H9 (cell line): ENCODE measurements at regions not wholly inside any gene's neighbourhood (a gene's known extent, or its start where the extent isn't known, plus 50 kb on each side); places are given as distances from the start of the nearest gene placed in this dataset.

Experiments
- DNase-seq: peaks from one replicate; pipeline ENCODE4 v3.0.0-alpha.2; 2017
- H2AFZ ChIP-seq: one replicate; pipeline ENCODE4 v1.6.1; 2013; ENCODE audit warnings: mild to moderate bottlenecking, low read length, control low read depth, moderate library complexity
- H2AK5ac ChIP-seq: 2 replicates; pipeline ENCODE4 v1.6.1; 2013; ENCODE audit warnings: low read length, control low read depth, mixed read lengths; ENCODE audit not compliant: insufficient read length
- H2BK120ac ChIP-seq: one replicate; pipeline ENCODE4 v1.6.1; 2013; ENCODE audit warnings: low read depth, mild to moderate bottlenecking, low read length, control low read depth, inconsistent platforms; ENCODE audit not compliant: poor library complexity, severe bottlenecking
- H2BK12ac ChIP-seq: 2 replicates; pipeline ENCODE4 v1.6.1; 2013; ENCODE audit warnings: low read length, control low read depth, mixed read lengths, low read depth; ENCODE audit not compliant: insufficient read length
- H2BK15ac ChIP-seq: 2 replicates; pipeline ENCODE4 v1.6.1; 2013; ENCODE audit warnings: low read depth, low read length, control low read depth
- H2BK20ac ChIP-seq: one replicate; pipeline ENCODE4 v1.6.1; 2013; ENCODE audit warnings: low read depth, mild to moderate bottlenecking, low read length, control low read depth, inconsistent platforms; ENCODE audit not compliant: poor library complexity, severe bottlenecking
- H2BK5ac ChIP-seq: 2 replicates; pipeline ENCODE4 v1.6.1; 2013; ENCODE audit warnings: low read length, control low read depth, mixed read lengths; ENCODE audit not compliant: insufficient read length
- H3K14ac ChIP-seq: 2 replicates; pipeline ENCODE4 v1.6.1; 2013; ENCODE audit warnings: low read length, control low read depth; ENCODE audit not compliant: insufficient read depth
- H3K18ac ChIP-seq: 2 replicates; pipeline ENCODE4 v1.6.1; 2013; ENCODE audit warnings: low read depth, mild to moderate bottlenecking, mixed read lengths, low read length, control low read depth; ENCODE audit not compliant: insufficient read length
- H3K23ac ChIP-seq: 2 replicates; pipeline ENCODE4 v1.6.1; 2013; ENCODE audit warnings: low read length, control low read depth, mixed read lengths, low read depth; ENCODE audit not compliant: insufficient read length
- H3K23me2 ChIP-seq: 2 replicates; pipeline ENCODE4 v1.6.1; 2013; ENCODE audit warnings: low read depth, mild to moderate bottlenecking, mixed read lengths, low read length, control low read depth; ENCODE audit not compliant: insufficient read length, poor library complexity, severe bottlenecking
- H3K27ac ChIP-seq: 2 replicates; pipeline ENCODE4 v1.5.1; 2013; ENCODE audit warnings: low read length, control low read depth, mixed read lengths, low read depth; ENCODE audit not compliant: insufficient read length
- H3K27me3 ChIP-seq: 2 replicates; pipeline ENCODE4 v1.6.1; 2013; ENCODE audit warnings: low read length, control low read depth, inconsistent platforms; ENCODE audit not compliant: insufficient read depth
- H3K4ac ChIP-seq: 2 replicates; pipeline ENCODE4 v1.6.1; 2013; ENCODE audit warnings: low read depth, mild to moderate bottlenecking, control low read depth, inconsistent platforms, low read length, moderate library complexity
- H3K4me1 ChIP-seq: 2 replicates; pipeline ENCODE4 v1.6.1; 2013; ENCODE audit warnings: low read length, control low read depth, inconsistent platforms; ENCODE audit not compliant: insufficient read depth
- H3K4me2 ChIP-seq: 2 replicates; pipeline ENCODE4 v1.6.1; 2013; ENCODE audit warnings: low read length, control low read depth, mixed read lengths; ENCODE audit not compliant: insufficient read length, insufficient read depth
- H3K56ac ChIP-seq: 2 replicates; pipeline ENCODE4 v1.6.1; 2013; ENCODE audit warnings: low read depth, mild to moderate bottlenecking, mixed read lengths, low read length, control low read depth; ENCODE audit not compliant: insufficient read length
- H3K79me1 ChIP-seq: 2 replicates; pipeline ENCODE4 v1.6.1; 2013; ENCODE audit warnings: low read depth, mild to moderate bottlenecking, moderate library complexity, low read length, control low read depth, inconsistent platforms; ENCODE audit not compliant: insufficient read depth, poor library complexity, severe bottlenecking
- H3K79me2 ChIP-seq: 2 replicates; pipeline ENCODE4 v1.6.1; 2013; ENCODE audit warnings: low read length, control low read depth, inconsistent platforms; ENCODE audit not compliant: insufficient read depth
- H3K9ac ChIP-seq: 2 replicates; pipeline ENCODE4 v1.6.1; 2013; ENCODE audit warnings: low read length, control low read depth, mixed read lengths; ENCODE audit not compliant: insufficient read length; ENCODE audit errors: extremely low read depth
- H3K9me3 ChIP-seq: one replicate; pipeline ENCODE4 v1.6.1; 2013; ENCODE audit warnings: low read depth, low read length, inconsistent platforms; ENCODE audit not compliant: control insufficient read depth
- H3T11ph ChIP-seq: one replicate; pipeline ENCODE4 v1.6.1; 2013; ENCODE audit warnings: mild to moderate bottlenecking, low read length, control low read depth, inconsistent platforms
- H4K20me1 ChIP-seq: one replicate; pipeline ENCODE4 v1.6.1; 2013; ENCODE audit not compliant: control insufficient read depth, insufficient read length, insufficient read depth
- H4K5ac ChIP-seq: 2 replicates; pipeline ENCODE4 v1.6.1; 2013; ENCODE audit warnings: low read depth, mild to moderate bottlenecking, mixed read lengths, low read length, control low read depth; ENCODE audit not compliant: insufficient read length
- H4K8ac ChIP-seq: replicated peaks from 2 replicates; pipeline ENCODE4 v1.6.1; 2013; ENCODE audit warnings: low read length, control low read depth, mixed read lengths, low read depth; ENCODE audit not compliant: insufficient read length
- H4K91ac ChIP-seq: 2 replicates; pipeline ENCODE4 v1.6.1; 2013; ENCODE audit warnings: low read depth, mild to moderate bottlenecking, moderate library complexity, mixed read lengths, low read length, control low read depth; ENCODE audit not compliant: insufficient read length
- H3K27ac Mint-ChIP-seq, 3 experiments: 2 replicates in 2 of 3; 3 replicates in 1 of 3; pipeline ENCODE4 v1.8.0; 2020 to 2021; ENCODE audit warnings: mixed read lengths in 3 of 3, mild to moderate bottlenecking in 1 of 3, moderate library complexity in 1 of 3
- H3K27me3 Mint-ChIP-seq: 2 replicates; pipeline ENCODE4 v1.8.0; 2021; ENCODE audit warnings: low read depth, mild to moderate bottlenecking, moderate library complexity, mixed read lengths
- H3K36me3 Mint-ChIP-seq, 3 experiments: 2 replicates in 2 of 3; 3 replicates in 1 of 3; pipeline ENCODE4 v1.8.0; 2020 to 2021; ENCODE audit warnings: low read depth in 3 of 3, mixed read lengths in 3 of 3; ENCODE audit not compliant: insufficient read depth in 1 of 3
- H3K4me1 Mint-ChIP-seq, 2 experiments: 2 replicates each; pipeline ENCODE4 v1.8.0; 2020; ENCODE audit warnings: mixed read lengths in 2 of 2
- H3K4me3 Mint-ChIP-seq, 2 experiments: 2 replicates in 1 of 2; 3 replicates in 1 of 2; pipeline ENCODE4 v1.8.0; 2020 to 2021; ENCODE audit warnings: mild to moderate bottlenecking in 2 of 2, mixed read lengths in 2 of 2, moderate library complexity in 1 of 2
- H3K9me3 Mint-ChIP-seq, 2 experiments: 2 replicates in 1 of 2; 3 replicates in 1 of 2; pipeline ENCODE4 v1.8.0; 2020; ENCODE audit warnings: mild to moderate bottlenecking in 2 of 2, mixed read lengths in 2 of 2, moderate library complexity in 1 of 2
- CTCF ChIP-seq: fragments of 200-600 bp; sonication (generic); conservative IDR thresholded peaks from 3 replicates; pipeline ENCODE4 v1.8.0; 2021; ENCODE audit warnings: antibody characterized with exemption, mild to moderate bottlenecking
- WGBS: extraction: QIAGEN DNeasy Blood & Tissue Kit; methylation state at CpG from one replicate; pipeline ENCODE4 v1.1.7; 2013; ENCODE audit warnings: missing lambda C conversion rate, low lambda C conversion rate, mixed read lengths; ENCODE audit not compliant: insufficient read length; ENCODE audit errors: extremely low coverage; 5-methylcytosine and 5-hydroxymethylcytosine counted together

GRCh38 chr13:105817498-105817897 is 718.0 kb downstream of the EFNB2 start:
- Histone ChIP-seq H2BK12ac (peak overlapping the region; percentile 39), H3K9me3 (no peaks in the 10 kb centered on the region), H2BK20ac (no peak overlapping the region), H3K9ac (no peak overlapping the region), H3K18ac (no peak overlapping the region), H3K23ac (no peak overlapping the region), H4K91ac (no peak overlapping the region), H4K8ac (no peak overlapping the region), H4K20me1 (no peaks in the 10 kb centered on the region), H3K4me2 (peak overlapping the region; percentile 19), H2AFZ (no peak overlapping the region), H3K79me1 (no peaks in the 10 kb centered on the region), H4K5ac (peak overlapping the region; percentile 6), H3K23me2 (no peaks in the 10 kb centered on the region), H3K14ac (no peak overlapping the region), H2BK5ac (no peak overlapping the region), H2BK15ac (no peak overlapping the region), H2AK5ac (no peak overlapping the region), H3K27ac (peak overlapping the region; percentile 8), H3K4ac (peak overlapping the region; percentile 43), H2BK120ac (no peak overlapping the region), H3K56ac (no peak overlapping the region), H3K27me3 (peaks cover 3% of the 10 kb centered on the region; the same call in 1 of the 2 replicates), H3K4me1 (peaks cover 5% of the 10 kb centered on the region; the same call in 1 of the 2 replicates), H3K79me2 (no peaks in the 10 kb centered on the region), H3T11ph (no peak overlapping the region)
- Mint-ChIP-seq H3K36me3 (no peaks in the 10 kb centered on the region), H3K27ac (peak overlapping the region in 1 of 3 experiments; percentile 91; a peak in 2 of 7 replicates), H3K9me3 (no peaks in the 10 kb centered on the region), H3K4me1 (peaks cover 17 to 21% of the 10 kb centered on the region in 2 experiments), H3K4me3 (no peak overlapping the region), H3K27me3 (peaks cover 50% of the 10 kb centered on the region)
- WGBS, result no CpG with 5 or more reads among the region's 4 CpGs
- no peak for TF ChIP-seq CTCF
- DNase-seq, result no peak
